GM12892 (cell line): ENCODE measurements at regions not wholly inside any gene's neighbourhood (a gene's known extent, or its start where the extent isn't known, plus 50 kb on each side); places are given as distances from the start of the nearest gene placed in this dataset.

Source experiments
- POLR2A ChIP-seq: IDR thresholded peaks from 2 replicates; pipeline ENCODE4 v1.6.1; 2011; ENCODE audit warnings: low read depth, low read length, control low read depth
- POLR2AphosphoS5 ChIP-seq: IDR thresholded peaks from 2 replicates; pipeline ENCODE4 v1.6.1; 2011; ENCODE audit warnings: low read depth, low read length, control low read depth

- TF ChIP-seq POLR2AphosphoS5 (no peak), POLR2A (no peak)
These were observed 187.9 kb upstream of the PLXNC1 start for GRCh38 chr12:93960521-93960920.
